ENCODE measurements at regions not wholly inside any gene's neighbourhood (a gene's known extent, or its start where the extent isn't known, plus 50 kb on each side); places are given as distances from the start of the nearest gene placed in this dataset.
"Not testable (repeated sequence)": the region's sequence is repeated elsewhere in the genome, so short reads cannot be mapped to it uniquely, and the experiment has no call there.

GRCh38 chr4:162977788-162978187 lies 188.9 kb downstream of the NAF1 start:
- TF ChIP-seq ZFX (IDR thresholded peaks at IDR 0.05) = no peak
- TF ChIP-seq, protein P1, sequence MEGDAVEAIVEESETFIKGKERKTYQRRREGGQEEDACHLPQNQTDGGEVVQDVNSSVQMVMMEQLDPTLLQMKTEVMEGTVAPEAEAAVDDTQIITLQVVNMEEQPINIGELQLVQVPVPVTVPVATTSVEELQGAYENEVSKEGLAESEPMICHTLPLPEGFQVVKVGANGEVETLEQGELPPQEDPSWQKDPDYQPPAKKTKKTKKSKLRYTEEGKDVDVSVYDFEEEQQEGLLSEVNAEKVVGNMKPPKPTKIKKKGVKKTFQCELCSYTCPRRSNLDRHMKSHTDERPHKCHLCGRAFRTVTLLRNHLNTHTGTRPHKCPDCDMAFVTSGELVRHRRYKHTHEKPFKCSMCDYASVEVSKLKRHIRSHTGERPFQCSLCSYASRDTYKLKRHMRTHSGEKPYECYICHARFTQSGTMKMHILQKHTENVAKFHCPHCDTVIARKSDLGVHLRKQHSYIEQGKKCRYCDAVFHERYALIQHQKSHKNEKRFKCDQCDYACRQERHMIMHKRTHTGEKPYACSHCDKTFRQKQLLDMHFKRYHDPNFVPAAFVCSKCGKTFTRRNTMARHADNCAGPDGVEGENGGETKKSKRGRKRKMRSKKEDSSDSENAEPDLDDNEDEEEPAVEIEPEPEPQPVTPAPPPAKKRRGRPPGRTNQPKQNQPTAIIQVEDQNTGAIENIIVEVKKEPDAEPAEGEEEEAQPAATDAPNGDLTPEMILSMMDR (conservative IDR thresholded peaks at IDR 0.05) = no peak
- no peak overlapping the region for H3K27ac ChIP-seq

DNA sequence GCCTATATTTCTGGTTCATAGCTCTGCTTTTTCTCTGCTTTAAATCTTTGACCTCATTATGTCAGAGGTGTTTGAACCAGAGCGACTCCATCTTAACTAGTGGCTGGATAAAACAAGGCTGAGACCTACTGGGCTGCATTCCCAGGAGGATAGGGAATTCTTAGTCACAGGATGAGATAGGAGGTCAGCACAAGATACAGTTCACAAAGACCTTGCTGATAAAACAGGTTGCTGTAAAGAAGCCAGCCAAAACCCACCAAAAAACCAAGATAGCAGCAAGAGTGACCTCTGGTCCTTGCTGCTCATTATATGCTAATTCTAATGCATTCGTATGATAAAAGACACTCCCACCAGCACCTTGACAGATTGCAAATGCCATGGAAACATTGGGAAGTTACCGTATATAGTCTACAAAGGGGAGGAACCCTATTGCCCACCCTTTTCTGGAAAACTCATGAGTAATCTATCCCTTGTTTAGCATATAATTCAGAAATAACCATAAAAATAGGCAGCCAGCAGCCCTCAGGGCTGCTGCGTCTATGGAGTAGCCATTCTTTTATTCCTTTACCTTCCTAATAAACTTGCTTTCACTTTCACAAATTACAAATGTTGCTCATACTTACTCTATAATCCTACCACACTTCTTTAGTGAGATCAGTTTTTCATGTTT lies 193.9 kb downstream of the NAF1 start:
- no peak overlapping the region for H3K27ac ChIP-seq
- TF ChIP-seq ZFX (IDR thresholded peaks at IDR 0.05) = no peak
- TF ChIP-seq, protein P1 (conservative IDR thresholded peaks at IDR 0.05) = no peak

DNA sequence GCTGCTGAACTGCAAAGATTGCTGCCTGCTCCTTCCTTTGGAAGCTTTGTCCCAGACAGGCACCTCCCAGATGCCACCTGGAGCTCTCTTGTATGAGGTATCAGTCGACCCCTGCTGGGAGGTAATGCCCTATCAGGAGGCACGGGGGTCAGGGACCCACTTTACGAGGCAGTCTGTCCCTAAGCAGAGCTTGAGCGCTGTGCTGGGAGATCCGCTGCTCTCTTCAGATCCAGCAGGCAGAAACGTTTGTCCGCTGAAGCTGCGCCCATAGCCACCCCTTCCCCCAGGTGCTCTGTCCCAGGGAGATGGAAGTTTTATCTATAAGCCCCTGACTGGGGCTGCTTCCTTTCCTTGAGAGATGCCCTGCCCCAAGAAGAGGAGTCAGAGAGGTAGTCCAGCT lies 197.5 kb downstream of the NAF1 start:
- TF ChIP-seq, protein P1 (conservative IDR thresholded peaks at IDR 0.05) = no peak
- TF ChIP-seq ZFX (IDR thresholded peaks at IDR 0.05) = no peak

DNA sequence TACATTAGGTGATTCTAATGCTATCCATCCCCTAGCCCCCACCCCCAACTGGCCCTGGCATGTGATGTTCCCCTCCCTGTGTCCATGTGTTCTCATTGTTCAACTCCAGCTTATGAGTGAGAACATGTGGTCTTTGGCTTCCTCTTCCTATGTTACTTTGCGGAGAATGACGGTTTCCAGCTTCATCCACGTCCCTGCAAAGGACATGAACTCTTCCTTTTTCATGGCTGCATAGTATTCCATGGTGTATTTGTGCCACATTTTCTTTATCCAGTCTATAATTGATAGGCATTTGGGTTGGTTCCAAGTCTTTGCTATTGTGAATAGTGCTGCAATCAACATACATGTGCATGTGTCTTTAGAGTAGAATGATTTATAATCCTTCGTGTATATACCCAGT lies 200.7 kb downstream of the NAF1 start:
- not testable (repeated sequence) for H3K27ac ChIP-seq

More for the DNA sequence above, 197.5 kb downstream of the NAF1 start:
- no peak overlapping the region for H3K27ac ChIP-seq

GRCh38 chr4:162959046-162959445 lies 207.6 kb downstream of the NAF1 start:
- TF ChIP-seq ZFX (IDR thresholded peaks at IDR 0.05) = no peak
- TF ChIP-seq, protein P1 (conservative IDR thresholded peaks at IDR 0.05) = peak; percentile 30

DNA sequence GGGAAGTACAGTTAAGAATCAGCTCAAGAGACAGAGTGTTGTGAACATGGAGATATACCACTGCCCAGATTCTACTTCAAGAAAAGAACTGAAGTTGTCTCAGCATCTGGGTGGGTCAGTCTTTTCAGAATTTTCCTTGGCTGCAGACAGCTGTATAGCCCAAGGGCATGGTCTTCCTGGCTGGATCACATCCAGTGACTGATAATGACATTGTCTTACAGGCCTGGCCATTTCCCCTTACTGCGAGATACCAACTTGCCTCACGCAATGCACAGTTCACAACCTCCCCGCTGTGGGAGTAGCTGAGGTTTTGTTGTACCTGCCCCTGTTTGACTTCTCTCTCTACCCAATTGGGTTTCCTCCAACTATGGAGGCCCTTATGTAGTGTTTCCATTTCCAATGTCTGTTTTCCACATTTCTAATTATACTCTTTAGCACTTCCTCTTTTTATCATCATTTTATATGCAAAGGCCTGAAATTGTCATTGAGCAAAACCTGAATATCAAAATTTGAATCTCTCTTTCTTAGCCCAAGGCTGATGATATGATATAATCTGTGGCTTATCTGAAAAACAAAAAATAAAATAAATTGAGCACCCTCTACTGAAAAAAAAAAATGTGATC lies 209.1 kb downstream of the NAF1 start:
- no peak for TF ChIP-seq ZFX (IDR thresholded peaks at IDR 0.05)
- TF ChIP-seq, protein P1 (conservative IDR thresholded peaks at IDR 0.05) = no peak
- no peak overlapping the region for H3K27ac ChIP-seq

More at GRCh38 chr4:162959046-162959445, 207.6 kb downstream of the NAF1 start:
- no peak overlapping the region for H3K27ac ChIP-seq

DNA sequence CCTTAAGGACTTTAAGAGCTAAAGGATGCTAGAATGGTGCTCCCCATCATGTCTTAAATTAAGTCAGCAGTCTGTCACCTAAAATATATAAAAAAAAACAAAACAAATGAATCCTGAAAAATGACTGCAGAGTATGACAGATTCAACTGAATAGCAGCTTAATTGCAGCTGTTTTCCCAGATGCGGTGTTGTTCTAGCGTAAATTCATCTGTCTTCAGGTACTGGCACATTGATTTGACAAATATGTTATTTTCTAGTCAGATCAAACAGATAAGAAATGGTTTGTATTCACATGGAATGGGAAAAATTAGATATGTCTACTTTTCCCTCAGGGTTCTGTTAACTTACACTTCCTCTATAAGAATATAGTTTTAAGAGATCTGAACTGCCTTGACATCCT lies 211.7 kb downstream of the NAF1 start:
- TF ChIP-seq, protein P1 (conservative IDR thresholded peaks at IDR 0.05) = no peak
- TF ChIP-seq ZFX (IDR thresholded peaks at IDR 0.05) = no peak
- no peak overlapping the region for H3K27ac ChIP-seq

- H3K27ac ChIP-seq = no peak overlapping the region
- TF ChIP-seq ZFX (IDR thresholded peaks at IDR 0.05) = no peak
- TF ChIP-seq, protein P1 (conservative IDR thresholded peaks at IDR 0.05) = no peak
Observed at GRCh38 chr4:162952232-162952631, 214.5 kb downstream of the NAF1 start.
